Mucosa of rectum (tissue), 2 donors: ENCODE measurements at regions not wholly inside any gene's neighbourhood (a gene's known extent, or its start where the extent isn't known, plus 50 kb on each side); places are given as distances from the start of the nearest gene placed in this dataset.

Experiments used
- H3K27ac ChIP-seq, 2 donors: one replicate each; pipeline ENCODE4 v1.7.0; 2013; ENCODE audit warnings: inconsistent platforms in 2 of 2, low read depth in 2 of 2, low read length in 2 of 2
- H3K27me3 ChIP-seq, 2 donors: one replicate each; pipeline ENCODE4 v1.7.0; 2013; ENCODE audit warnings: low read length in 2 of 2; ENCODE audit not compliant: control insufficient read depth in 2 of 2, insufficient read depth in 2 of 2
- H3K36me3 ChIP-seq, 2 donors: one replicate each; pipeline ENCODE4 v1.7.0; 2013; ENCODE audit warnings: low read length in 2 of 2; ENCODE audit not compliant: control insufficient read depth in 2 of 2, insufficient read depth in 2 of 2
- H3K4me1 ChIP-seq, 2 donors: one replicate each; pipeline ENCODE4 v1.7.0; 2013; ENCODE audit warnings: low read length in 2 of 2, mild to moderate bottlenecking in 1 of 2; ENCODE audit not compliant: control insufficient read depth in 2 of 2, insufficient read depth in 2 of 2
- H3K4me3 ChIP-seq, 2 donors: one replicate each; pipeline ENCODE4 v1.7.0; 2013; ENCODE audit warnings: low read length in 2 of 2
- H3K9ac ChIP-seq, 2 donors: one replicate each; pipeline ENCODE4 v1.7.0; 2013; ENCODE audit warnings: low read length in 2 of 2, low read depth in 1 of 2, mild to moderate bottlenecking in 1 of 2
- H3K9me3 ChIP-seq, 2 donors: one replicate each; pipeline ENCODE4 v1.7.0; 2013; ENCODE audit warnings: low read length in 2 of 2; ENCODE audit not compliant: control insufficient read depth in 2 of 2
- donor health status: healthy.
- donor health status: Normal muscosa, but diverticular disease.

DNA sequence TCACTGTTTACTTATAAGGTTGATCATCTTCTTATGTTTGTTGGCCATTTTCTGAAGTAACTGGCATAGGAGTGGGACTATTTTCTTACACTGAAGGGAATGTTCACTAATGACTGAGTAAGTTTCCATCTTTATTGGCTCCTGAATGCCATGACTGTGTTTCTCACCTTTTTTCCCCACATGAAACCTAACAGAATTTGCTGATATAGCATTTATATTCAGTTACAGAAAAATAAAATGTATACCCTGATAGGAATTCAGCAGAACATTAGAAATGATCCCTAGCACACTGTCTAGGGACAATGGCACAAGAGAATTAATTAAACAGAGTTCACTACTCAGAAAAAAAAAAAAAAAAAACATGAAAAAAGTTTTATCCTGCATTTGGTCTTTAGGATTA is 1465.1 kb upstream of the C9orf72 start:
- H3K4me3 ChIP-seq = no peak overlapping the region
- H3K27ac ChIP-seq = no peak overlapping the region
- no peak overlapping the region for H3K9ac ChIP-seq
- H3K27me3 ChIP-seq = no peaks in the 10 kb centered on the region
- no peaks in the 10 kb centered on the region for H3K9me3 ChIP-seq
- no peaks in the 10 kb centered on the region for H3K36me3 ChIP-seq
- H3K4me1 ChIP-seq = no peaks in the 10 kb centered on the region

DNA sequence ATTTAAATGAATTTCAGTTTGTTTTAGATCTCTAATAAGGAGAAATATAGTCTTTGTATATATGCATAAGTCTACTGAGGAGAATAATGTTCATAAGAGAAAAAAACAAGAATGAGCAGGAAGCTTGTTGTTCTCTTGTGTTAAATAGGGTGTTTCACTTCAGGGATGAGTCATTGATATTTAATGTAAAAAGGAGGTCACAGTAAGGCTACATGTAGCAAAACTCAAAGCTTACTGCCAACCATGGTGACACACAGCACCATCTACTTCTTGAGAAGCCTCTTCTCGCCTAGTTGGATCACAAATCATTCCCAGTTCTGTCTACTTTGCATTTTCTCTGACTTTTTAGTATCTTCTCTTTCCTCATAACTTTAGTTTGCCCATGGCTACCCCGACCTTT is 1466.0 kb upstream of the C9orf72 start:
- no peak overlapping the region for H3K9ac ChIP-seq

DNA sequence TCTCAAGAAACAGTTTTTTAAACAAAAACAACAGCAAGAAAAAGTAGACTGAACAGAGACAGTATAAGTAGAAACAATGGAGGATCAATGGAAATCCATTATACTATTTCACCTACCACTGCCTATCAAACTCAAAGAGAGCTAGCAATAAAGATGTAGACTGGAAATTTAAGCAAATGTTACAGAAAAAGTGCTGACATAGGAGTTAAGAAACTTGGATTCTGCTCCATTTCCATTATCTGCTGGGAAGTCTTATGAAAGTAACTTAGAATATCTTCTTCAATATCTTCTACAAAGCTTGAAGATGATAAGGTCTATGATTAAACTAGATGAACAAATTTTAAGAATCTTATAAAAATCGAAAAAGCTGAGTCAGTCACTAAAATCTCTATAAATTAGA is 1469.8 kb upstream of the C9orf72 start:
- Histone ChIP-seq H3K27ac (no peak overlapping the region), H3K9me3 (no peaks in the 10 kb centered on the region)

More for the DNA sequence above, 1466.0 kb upstream of the C9orf72 start:
- no peaks in the 10 kb centered on the region for H3K9me3 ChIP-seq
- H3K27me3 ChIP-seq = no peaks in the 10 kb centered on the region
- H3K27ac ChIP-seq = no peak overlapping the region
- H3K4me1 ChIP-seq = no peaks in the 10 kb centered on the region
- H3K36me3 ChIP-seq = no peaks in the 10 kb centered on the region
- no peak overlapping the region for H3K4me3 ChIP-seq

DNA sequence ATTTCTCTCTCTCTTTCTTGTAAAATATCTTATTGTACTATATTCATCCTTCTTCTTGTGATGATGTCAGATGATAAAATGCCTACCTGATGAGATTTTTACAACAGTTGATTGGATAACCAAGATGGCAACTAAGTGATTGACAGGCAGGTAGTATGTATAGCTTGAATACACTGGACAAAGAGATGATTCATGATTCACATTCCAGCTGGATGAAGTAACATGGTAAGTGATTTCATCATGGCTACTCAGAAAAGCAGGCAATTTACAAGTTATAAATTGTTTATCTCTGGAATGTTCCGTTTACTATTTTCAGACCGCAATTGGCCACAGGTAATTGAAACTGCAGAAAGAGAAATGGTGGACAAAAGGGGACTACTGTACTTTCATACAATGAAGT is 1471.7 kb upstream of the C9orf72 start:
- Histone ChIP-seq H3K4me1 (no peaks in the 10 kb centered on the region), H3K9ac (no peak overlapping the region), H3K4me3 (no peak overlapping the region), H3K27me3 (no peaks in the 10 kb centered on the region), H3K27ac (no peak overlapping the region), H3K36me3 (no peaks in the 10 kb centered on the region), H3K9me3 (no peaks in the 10 kb centered on the region)

More for the DNA sequence above, 1469.8 kb upstream of the C9orf72 start:
- no peaks in the 10 kb centered on the region for H3K36me3 ChIP-seq
- H3K9ac ChIP-seq = no peak overlapping the region
- no peaks in the 10 kb centered on the region for H3K4me1 ChIP-seq
- H3K27me3 ChIP-seq = no peaks in the 10 kb centered on the region
- H3K4me3 ChIP-seq = no peak overlapping the region

DNA sequence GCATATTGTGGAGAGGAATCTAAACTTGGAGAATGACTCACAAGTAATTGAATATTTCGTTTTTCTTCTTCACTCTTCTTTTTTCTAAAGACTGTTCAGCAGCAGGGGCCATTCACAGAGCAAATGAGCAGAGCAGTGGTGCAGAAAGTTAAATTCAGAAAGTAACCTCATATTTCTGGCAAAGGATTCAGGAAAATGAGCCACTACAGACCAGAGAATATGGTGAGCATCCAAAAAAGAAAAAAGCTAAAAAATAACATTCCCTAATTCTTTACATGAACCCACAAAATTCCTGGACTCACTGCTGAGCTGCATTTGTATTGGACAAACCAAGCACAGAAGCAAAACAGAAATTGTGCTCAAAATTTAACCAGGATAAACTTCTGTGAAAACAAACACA is 1486.8 kb upstream of the C9orf72 start:
- H3K9me3 ChIP-seq = no peaks in the 10 kb centered on the region
- no peaks in the 10 kb centered on the region for H3K4me1 ChIP-seq
- no peaks in the 10 kb centered on the region for H3K36me3 ChIP-seq
- no peak overlapping the region for H3K27ac ChIP-seq
- H3K9ac ChIP-seq = no peak overlapping the region
- no peak overlapping the region for H3K4me3 ChIP-seq
- H3K27me3 ChIP-seq = no peaks in the 10 kb centered on the region

DNA sequence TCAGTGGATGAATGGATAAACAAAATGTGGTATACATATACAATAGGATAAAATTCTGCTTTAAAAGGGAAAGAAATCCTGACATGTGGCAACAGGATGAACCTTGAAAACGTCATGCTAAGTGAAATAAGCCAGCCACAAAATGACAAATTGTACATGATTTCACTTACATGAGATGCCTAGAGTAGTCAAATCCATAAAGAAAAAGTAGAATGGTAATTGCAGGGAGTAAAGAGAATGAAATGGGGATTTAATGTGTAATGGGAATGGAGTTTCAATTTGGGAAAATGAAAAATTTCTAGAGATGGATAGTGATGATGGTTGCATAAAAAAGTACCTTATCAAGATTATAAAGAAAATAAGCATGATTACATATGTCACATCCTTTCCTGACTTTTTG is 1489.2 kb upstream of the C9orf72 start:
- no peak overlapping the region for H3K9ac ChIP-seq
- H3K4me1 ChIP-seq = no peaks in the 10 kb centered on the region
- H3K27ac ChIP-seq = no peak overlapping the region
- no peaks in the 10 kb centered on the region for H3K36me3 ChIP-seq
- H3K27me3 ChIP-seq = no peaks in the 10 kb centered on the region
- no peaks in the 10 kb centered on the region for H3K9me3 ChIP-seq
- no peak overlapping the region for H3K4me3 ChIP-seq

DNA sequence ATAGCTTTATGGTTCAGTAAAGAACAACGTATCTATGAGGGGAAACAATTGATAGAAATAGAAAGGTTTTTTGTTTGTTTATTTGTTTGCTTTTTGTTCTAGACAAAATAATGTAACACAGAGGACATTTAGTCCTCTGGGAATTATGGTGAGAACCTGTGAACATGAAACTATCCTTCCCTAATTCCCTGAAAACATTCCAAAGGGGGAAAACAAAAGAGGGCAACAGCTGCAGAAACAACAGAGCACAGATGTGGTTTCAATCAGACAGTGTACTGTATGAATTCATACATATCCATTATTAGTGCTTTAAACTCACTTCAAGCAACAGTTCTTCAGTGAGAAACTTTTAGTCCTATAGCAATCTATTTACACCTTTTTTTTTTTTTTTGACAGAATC is 1489.8 kb upstream of the C9orf72 start:
- no peaks in the 10 kb centered on the region for H3K36me3 ChIP-seq
- no peaks in the 10 kb centered on the region for H3K4me1 ChIP-seq
- no peak overlapping the region for H3K27ac ChIP-seq
- H3K27me3 ChIP-seq = no peaks in the 10 kb centered on the region
- no peak overlapping the region for H3K9ac ChIP-seq
- no peak overlapping the region for H3K4me3 ChIP-seq
- H3K9me3 ChIP-seq = no peaks in the 10 kb centered on the region

DNA sequence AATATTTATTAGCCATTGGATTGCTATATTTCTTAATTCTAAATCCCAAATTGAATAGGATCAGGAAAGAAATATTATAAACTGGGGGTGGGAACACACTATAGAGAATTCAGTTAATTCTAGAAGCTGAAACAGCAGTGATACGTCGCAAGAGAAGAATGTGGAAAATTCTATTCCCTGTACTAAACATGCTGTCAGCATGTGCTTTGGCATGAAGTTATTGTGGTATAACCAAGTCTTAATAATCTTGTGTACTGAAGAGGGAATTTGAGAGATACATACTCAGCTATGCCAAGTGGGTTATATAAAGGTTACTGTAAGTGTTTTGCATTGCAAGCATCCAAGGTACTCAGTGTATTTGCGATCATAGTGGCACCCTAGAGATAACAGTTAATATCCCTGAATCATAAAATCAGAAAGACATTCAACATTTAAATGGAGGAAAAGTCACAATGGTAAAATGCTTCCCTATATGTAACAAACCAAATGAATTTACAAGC is 1492.9 kb upstream of the C9orf72 start:
- no peak overlapping the region for H3K4me3 ChIP-seq
- H3K36me3 ChIP-seq = no peaks in the 10 kb centered on the region
- no peak overlapping the region for H3K27ac ChIP-seq
- no peaks in the 10 kb centered on the region for H3K4me1 ChIP-seq
- no peak overlapping the region for H3K9ac ChIP-seq
- H3K9me3 ChIP-seq = no peaks in the 10 kb centered on the region
- H3K27me3 ChIP-seq = no peaks in the 10 kb centered on the region

DNA sequence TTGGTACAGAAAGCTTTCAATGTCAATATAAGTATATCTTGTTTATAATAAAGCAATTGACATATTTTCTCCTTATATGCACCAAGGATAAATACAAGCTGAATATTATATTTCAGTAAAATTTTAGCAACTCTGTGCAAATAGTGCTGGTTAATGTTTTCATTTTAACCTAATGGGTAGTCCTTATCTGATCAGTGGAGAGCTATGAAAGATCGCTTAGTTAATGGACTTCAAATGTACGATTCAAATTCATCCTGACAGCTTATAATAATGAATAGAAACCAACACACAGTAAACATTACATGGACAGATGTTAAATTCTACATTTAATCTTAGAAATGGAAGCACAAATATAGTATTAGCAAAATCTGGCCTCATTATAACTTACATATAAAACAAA is 1495.2 kb upstream of the C9orf72 start:
- H3K4me3 ChIP-seq = no peak overlapping the region
- no peaks in the 10 kb centered on the region for H3K27me3 ChIP-seq
- no peak overlapping the region for H3K27ac ChIP-seq
- H3K9ac ChIP-seq = no peak overlapping the region
- H3K36me3 ChIP-seq = no peaks in the 10 kb centered on the region
- no peaks in the 10 kb centered on the region for H3K4me1 ChIP-seq
- no peaks in the 10 kb centered on the region for H3K9me3 ChIP-seq

DNA sequence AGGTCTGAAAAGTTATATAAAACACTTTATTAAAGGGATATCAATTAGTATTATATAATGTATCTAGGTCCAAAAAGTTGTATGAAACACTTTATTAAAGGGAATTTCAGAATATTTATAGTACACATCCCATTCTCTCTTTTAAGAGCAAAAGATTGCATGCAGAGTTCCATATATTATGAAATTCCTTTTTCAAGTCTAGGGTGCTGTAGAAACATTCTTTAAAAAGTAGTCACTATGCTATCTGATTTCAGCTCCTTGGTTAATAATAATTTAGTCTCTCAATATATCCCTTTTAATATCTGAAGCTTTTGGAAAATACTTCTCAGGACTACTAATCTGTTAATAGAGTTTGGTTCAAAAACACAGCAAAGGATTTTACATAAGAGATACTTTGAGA is 1496.1 kb upstream of the C9orf72 start:
- no peak overlapping the region for H3K27ac ChIP-seq
- no peaks in the 10 kb centered on the region for H3K36me3 ChIP-seq
- H3K9me3 ChIP-seq = no peaks in the 10 kb centered on the region
- no peaks in the 10 kb centered on the region for H3K4me1 ChIP-seq
- H3K27me3 ChIP-seq = no peaks in the 10 kb centered on the region
- H3K4me3 ChIP-seq = no peak overlapping the region
- no peak overlapping the region for H3K9ac ChIP-seq

DNA sequence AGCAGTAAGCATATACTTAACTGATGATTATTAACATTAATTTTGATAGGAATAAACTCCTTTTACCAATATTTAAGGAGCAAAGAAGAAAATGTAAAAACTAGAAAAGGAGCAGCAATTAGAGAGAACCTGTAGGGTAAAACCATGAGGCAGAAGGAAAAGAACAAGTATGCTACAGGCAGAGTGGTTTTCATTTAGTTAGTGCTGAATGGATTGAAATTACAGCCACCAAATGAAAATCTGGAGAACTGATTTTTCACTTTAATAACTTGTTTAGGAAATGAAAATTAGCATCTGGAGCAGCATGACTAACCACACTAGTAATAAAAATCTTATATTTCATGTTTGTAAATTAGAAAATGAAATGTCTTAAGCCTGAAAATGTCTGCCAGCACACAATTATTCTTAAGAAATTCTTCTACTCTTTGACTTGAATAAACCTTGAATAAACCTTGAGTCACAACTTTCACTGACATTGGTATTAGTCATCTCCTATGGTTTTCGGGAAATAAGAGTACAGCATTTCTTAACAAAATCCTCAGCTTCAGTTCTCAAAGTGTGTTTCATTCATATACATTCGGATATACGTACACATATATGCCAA is 1504.9 kb upstream of the C9orf72 start:
- Histone ChIP-seq H3K9ac (no peak overlapping the region), H3K4me3 (no peak overlapping the region), H3K27ac (no peak overlapping the region), H3K4me1 (no peaks in the 10 kb centered on the region), H3K27me3 (no peaks in the 10 kb centered on the region), H3K36me3 (no peaks in the 10 kb centered on the region), H3K9me3 (no peaks in the 10 kb centered on the region)
